ENCODE measurements at regions not wholly inside any gene's neighbourhood (a gene's known extent, or its start where the extent isn't known, plus 50 kb on each side); places are given as distances from the start of the nearest gene placed in this dataset.

DNA sequence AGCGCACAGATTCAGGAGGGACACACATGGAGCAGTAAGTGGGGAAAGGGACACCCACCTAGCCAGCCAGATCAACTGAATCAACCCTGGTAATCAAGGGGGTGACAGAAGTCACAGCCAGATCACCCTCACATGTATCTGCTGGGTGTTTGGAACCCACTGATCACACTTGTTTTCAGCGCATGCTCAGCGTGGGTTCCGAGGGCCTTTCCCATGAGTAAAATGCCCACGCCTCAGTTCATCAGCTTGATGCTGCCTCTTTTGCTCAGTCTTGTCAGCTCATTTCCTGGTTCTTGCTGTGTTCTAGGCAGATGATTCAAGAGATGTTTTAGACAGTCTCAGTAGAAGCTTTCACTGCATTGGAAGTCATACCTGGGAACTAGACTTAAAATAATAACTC, 123.2 kb upstream of the SLC30A5 start:
- no peaks in the 10 kb centered on the region for H3K9me3 ChIP-seq (ENCODE audit: low read length)
- intact Hi-C loops (cut with micrococcal nuclease; ENCODE audit: unreplicated experiment) (no loop called here), in situ Hi-C loops (cut with HindIII; ENCODE audit: extremely low pct_ligation_motif_present, low pct_unique_long_range_greater_than_20kb) (no loop called here)
- no peak for TF ChIP-seq SNAI1 (CRISPR knock-in tag; IDR thresholded peaks at IDR 0.05; ENCODE audit: borderline replicate concordance)
- no peak for ATAC-seq
- no peaks in the 10 kb centered on the region for H3K79me2 ChIP-seq (ENCODE audit: insufficient read depth, low read length)
- POLR2A ChIA-PET, result no interaction called here
- CTCF ChIA-PET (ENCODE audit: low intra/inter-chr PET ratio, low total read pairs), result no interaction called here
- no peak overlapping the region for H3K4me2 ChIP-seq (ENCODE audit: low read depth, low read length)
- FAIRE-seq, result no peak
- no peak overlapping the region for H3K27ac ChIP-seq (ENCODE audit: extremely low read length, insufficient read depth, low read length)
- no peak overlapping the region for H3K4me3 ChIP-seq (replicated peaks in 1 of 3; ENCODE audit: insufficient read depth in 1 of 3, low read depth in 2 of 3, low read length in 3 of 3)
- H3K36me3 ChIP-seq (replicated peaks in 1 of 2; ENCODE audit: control insufficient read depth in 1 of 2, insufficient read depth in 2 of 2, low read length in 2 of 2), result no peaks in the 10 kb centered on the region
- peaks cover 0 to 11% of the 10 kb centered on the region in 2 experiments; a peak in 2 of 5 replicates for H3K27me3 ChIP-seq (ENCODE audit: control insufficient read depth in 1 of 2, insufficient read depth in 2 of 2, low read length in 2 of 2)
- BruUV-seq (replicated peaks), result no TSS peak
- 64% methylated on average over 5 of the region's 5 CpGs for WGBS (ENCODE audit: low lambda C conversion rate)
- H3K4me1 ChIP-seq (ENCODE audit: insufficient read depth, low read length), result peaks cover 11% of the 10 kb centered on the region
- DNase-seq (ENCODE audit: low spot score), result no peak
- H2AFZ ChIP-seq (ENCODE audit: low read length), result no peak overlapping the region
- H4K20me1 ChIP-seq (ENCODE audit: insufficient read depth, low read length), result no peaks in the 10 kb centered on the region
- H3K9ac ChIP-seq (ENCODE audit: insufficient read depth, low read depth, low read length), result no peak overlapping the region

DNA sequence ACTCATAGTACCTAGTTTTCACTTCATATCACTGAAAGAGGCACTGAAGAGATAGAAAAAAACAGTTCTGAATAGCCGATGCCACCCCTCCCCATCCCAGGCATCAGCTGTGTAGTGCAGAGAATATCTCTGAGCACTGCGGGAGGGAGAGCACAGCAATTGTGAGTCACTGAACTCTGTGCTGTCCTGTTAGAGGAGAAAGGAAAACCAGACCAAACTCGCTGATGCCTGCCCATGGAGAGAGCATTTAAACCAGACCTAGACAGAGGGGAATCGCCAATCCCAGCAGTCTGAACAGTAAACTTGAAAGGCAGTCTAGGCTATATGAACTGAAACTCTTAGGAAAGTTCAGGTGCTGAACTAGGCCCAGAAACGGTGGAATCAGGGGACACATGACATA, 120.1 kb upstream of the SLC30A5 start:
- no peaks in the 10 kb centered on the region for H3K79me2 ChIP-seq (ENCODE audit: insufficient read depth, low read length)
- no peak overlapping the region for H3K4me2 ChIP-seq (ENCODE audit: low read depth, low read length)
- WGBS (ENCODE audit: low lambda C conversion rate), result 33% methylated on average over 5 of the region's 5 CpGs
- no peaks in the 10 kb centered on the region for H3K36me3 ChIP-seq (replicated peaks in 1 of 2; ENCODE audit: control insufficient read depth in 1 of 2, insufficient read depth in 2 of 2, low read length in 2 of 2)
- peaks cover 1% of the 10 kb centered on the region for H3K4me1 ChIP-seq (ENCODE audit: insufficient read depth, low read length)
- no peak overlapping the region for H3K27ac ChIP-seq (ENCODE audit: extremely low read length, insufficient read depth, low read length)
- FAIRE-seq (no peak), DNase-seq (ENCODE audit: low spot score) (no peak), ATAC-seq (no peak)
- ChIA-PET POLR2A (no interaction called here), CTCF (ENCODE audit: low intra/inter-chr PET ratio, low total read pairs) (no interaction called here)
- no TSS peak for BruUV-seq (replicated peaks)
- no peak overlapping the region for H2AFZ ChIP-seq (ENCODE audit: low read length)
- peaks cover 0 to 11% of the 10 kb centered on the region in 2 experiments; a peak in 2 of 5 replicates for H3K27me3 ChIP-seq (ENCODE audit: control insufficient read depth in 1 of 2, insufficient read depth in 2 of 2, low read length in 2 of 2)
- H4K20me1 ChIP-seq (ENCODE audit: insufficient read depth, low read length), result no peaks in the 10 kb centered on the region
- H3K9ac ChIP-seq (ENCODE audit: insufficient read depth, low read depth, low read length), result no peak overlapping the region
- H3K9me3 ChIP-seq (ENCODE audit: low read length), result no peaks in the 10 kb centered on the region
- in situ Hi-C loops (cut with HindIII; ENCODE audit: extremely low pct_ligation_motif_present, low pct_unique_long_range_greater_than_20kb), result no loop called here
- H3K4me3 ChIP-seq (replicated peaks in 1 of 3; ENCODE audit: insufficient read depth in 1 of 3, low read depth in 2 of 3, low read length in 3 of 3), result no peak overlapping the region
- intact Hi-C loops (cut with micrococcal nuclease; ENCODE audit: unreplicated experiment), result no loop called here
- TF ChIP-seq IRX3 (CRISPR knock-in tag; IDR thresholded peaks at IDR 0.05; ENCODE audit: borderline replicate concordance, low read depth) (no peak), ZFP36 (IDR thresholded peaks at IDR 0.05; ENCODE audit: borderline replicate concordance, low read depth, low read length, partially characterized antibody) (no peak), DMTF1 (CRISPR knock-in tag; IDR thresholded peaks at IDR 0.05) (no peak), EZH2 (conservative IDR thresholded peaks at IDR 0.05; ENCODE audit: low read depth, low read length) (no peak), KLF12 (CRISPR knock-in tag; IDR thresholded peaks at IDR 0.05; ENCODE audit: borderline replicate concordance) (no peak), JUNB (CRISPR knock-in tag; IDR thresholded peaks at IDR 0.05; ENCODE audit: borderline replicate concordance) (no peak), MIER3 (CRISPR knock-in tag; IDR thresholded peaks at IDR 0.05; ENCODE audit: borderline replicate concordance) (no peak), ZNF75D (CRISPR knock-in tag; IDR thresholded peaks at IDR 0.05; ENCODE audit: borderline replicate concordance) (no peak), ZC3H4 (CRISPR knock-in tag; IDR thresholded peaks at IDR 0.05; ENCODE audit: borderline replicate concordance) (no peak), ZBTB4 (CRISPR knock-in tag; IDR thresholded peaks at IDR 0.05; ENCODE audit: borderline replicate concordance) (no peak), FOXJ3 (CRISPR knock-in tag; IDR thresholded peaks at IDR 0.05; ENCODE audit: borderline replicate concordance) (no peak), CBX2 (IDR thresholded peaks at IDR 0.05; ENCODE audit: low read depth, low read length) (no peak), CBX2 (CRISPR knock-in tag; IDR thresholded peaks at IDR 0.05; ENCODE audit: low read depth) (no peak)

All from HepG2 (cell line).